OCI-LY1 (cell line): ENCODE measurements at regions not wholly inside any gene's neighbourhood (a gene's known extent, or its start where the extent isn't known, plus 50 kb on each side); places are given as distances from the start of the nearest gene placed in this dataset.

Experiments used
- H2AFZ ChIP-seq: fragments of 200-600 bp; sonication (generic), shearing (Covaris generic); 2 replicates; pipeline ENCODE4 v1.6.0; 2014; ENCODE audit warnings: antibody characterized with exemption, mild to moderate bottlenecking, low read length
- H3F3A ChIP-seq: fragments of 200-600 bp; sonication (generic), shearing (Covaris generic); 2 replicates; pipeline ENCODE4 v1.6.0; 2014; ENCODE audit warnings: mild to moderate bottlenecking, antibody characterized with exemption, low read length, moderate library complexity; ENCODE audit not compliant: insufficient read depth
- H3K27ac ChIP-seq: fragments of 200-600 bp; sonication (generic); 2 replicates; pipeline ENCODE4 v1.5.1; 2014; ENCODE audit warnings: low read length, mixed run types, mild to moderate bottlenecking, low read depth; ENCODE audit not compliant: poor library complexity, severe bottlenecking
- H3K27me3 ChIP-seq: fragments of 200-600 bp; sonication (generic); 2 replicates; pipeline ENCODE4 v1.6.0; 2014; ENCODE audit warnings: antibody characterized with exemption, mild to moderate bottlenecking, low read length, moderate library complexity; ENCODE audit not compliant: insufficient read depth
- H3K36me3 ChIP-seq: fragments of 200-600 bp; sonication (generic); 2 replicates; pipeline ENCODE4 v1.6.1; 2014; ENCODE audit warnings: mild to moderate bottlenecking, antibody characterized with exemption, low read length, moderate library complexity, mixed read lengths; ENCODE audit not compliant: insufficient read depth
- H3K4me1 ChIP-seq: fragments of 200-600 bp; sonication (generic); 2 replicates; pipeline ENCODE4 v1.5.1; 2014; ENCODE audit warnings: mild to moderate bottlenecking, low read length, moderate library complexity; ENCODE audit not compliant: insufficient read depth, severe bottlenecking
- H3K4me2 ChIP-seq: fragments of 200-600 bp; sonication (generic), shearing (Covaris generic); 2 replicates; pipeline ENCODE4 v1.6.1; 2014; ENCODE audit warnings: low read length
- H3K4me3 ChIP-seq: fragments of 200-600 bp; sonication (generic); 2 replicates; pipeline ENCODE4 v1.5.1; 2014; ENCODE audit warnings: low read length, low read depth, mild to moderate bottlenecking, mixed read lengths; ENCODE audit not compliant: poor library complexity, severe bottlenecking
- H3K79me2 ChIP-seq: fragments of 200-600 bp; shearing (Covaris generic); 2 replicates; pipeline ENCODE4 v1.6.1; 2016; ENCODE audit warnings: mixed run types, low read length, mixed read lengths; ENCODE audit not compliant: insufficient read depth
- H3K9ac ChIP-seq: fragments of 200-600 bp; sonication (generic), shearing (Covaris generic); 2 replicates; pipeline ENCODE4 v1.6.1; 2014; ENCODE audit warnings: mild to moderate bottlenecking, low read length, mixed read lengths
- H3K9me2 ChIP-seq: fragments of 200-600 bp; sonication (generic), shearing (Covaris generic); 2 replicates; pipeline ENCODE4 v1.6.1; 2014; ENCODE audit warnings: low read depth, mild to moderate bottlenecking, low read length, mixed read lengths
- H3K9me3 ChIP-seq: fragments of 200-600 bp; shearing (Covaris generic); 2 replicates; pipeline ENCODE4 v1.6.1; 2014; ENCODE audit warnings: low read length, mixed read lengths
- H4K20me1 ChIP-seq: fragments of 200-600 bp; sonication (generic), shearing (Covaris generic); 2 replicates; pipeline ENCODE4 v1.6.0; 2016; ENCODE audit warnings: mild to moderate bottlenecking, low read length; ENCODE audit not compliant: insufficient read depth
- EZH2 ChIP-seq: fragments of 200-600 bp; sonication (generic), shearing (Covaris generic); IDR thresholded peaks from 2 replicates; pipeline ENCODE4 v1.8.0; 2017; ENCODE audit warnings: borderline replicate concordance, mixed run types, mild to moderate bottlenecking, antibody characterized with exemption, low read length, moderate library complexity, mixed read lengths
- TF ChIP-seq, protein P1 (sequence below): fragments of 200-600 bp; sonication (generic), shearing (Covaris generic); IDR thresholded peaks from 2 replicates; pipeline ENCODE4 v1.5.1; 2017; ENCODE audit warnings: mild to moderate bottlenecking, antibody characterized with exemption, low read length, moderate library complexity, mixed read lengths

- no peak overlapping the region for H3K4me3 ChIP-seq
- H2AFZ ChIP-seq = no peak overlapping the region
- no peaks in the 10 kb centered on the region for H3K36me3 ChIP-seq
- no peaks in the 10 kb centered on the region for H3K9me2 ChIP-seq
- H3K4me1 ChIP-seq = no peaks in the 10 kb centered on the region
- H3K27me3 ChIP-seq = no peaks in the 10 kb centered on the region
- H3K9ac ChIP-seq = no peak overlapping the region
- H4K20me1 ChIP-seq = no peaks in the 10 kb centered on the region
- no peaks in the 10 kb centered on the region for H3K79me2 ChIP-seq
- no peak overlapping the region for H3K4me2 ChIP-seq
- no peaks in the 10 kb centered on the region for H3F3A ChIP-seq
- no peak for TF ChIP-seq EZH2
- TF ChIP-seq, protein P1, sequence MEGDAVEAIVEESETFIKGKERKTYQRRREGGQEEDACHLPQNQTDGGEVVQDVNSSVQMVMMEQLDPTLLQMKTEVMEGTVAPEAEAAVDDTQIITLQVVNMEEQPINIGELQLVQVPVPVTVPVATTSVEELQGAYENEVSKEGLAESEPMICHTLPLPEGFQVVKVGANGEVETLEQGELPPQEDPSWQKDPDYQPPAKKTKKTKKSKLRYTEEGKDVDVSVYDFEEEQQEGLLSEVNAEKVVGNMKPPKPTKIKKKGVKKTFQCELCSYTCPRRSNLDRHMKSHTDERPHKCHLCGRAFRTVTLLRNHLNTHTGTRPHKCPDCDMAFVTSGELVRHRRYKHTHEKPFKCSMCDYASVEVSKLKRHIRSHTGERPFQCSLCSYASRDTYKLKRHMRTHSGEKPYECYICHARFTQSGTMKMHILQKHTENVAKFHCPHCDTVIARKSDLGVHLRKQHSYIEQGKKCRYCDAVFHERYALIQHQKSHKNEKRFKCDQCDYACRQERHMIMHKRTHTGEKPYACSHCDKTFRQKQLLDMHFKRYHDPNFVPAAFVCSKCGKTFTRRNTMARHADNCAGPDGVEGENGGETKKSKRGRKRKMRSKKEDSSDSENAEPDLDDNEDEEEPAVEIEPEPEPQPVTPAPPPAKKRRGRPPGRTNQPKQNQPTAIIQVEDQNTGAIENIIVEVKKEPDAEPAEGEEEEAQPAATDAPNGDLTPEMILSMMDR = no peak
- no peaks in the 10 kb centered on the region for H3K9me3 ChIP-seq
- H3K27ac ChIP-seq = no peak overlapping the region
These were observed 104.4 kb downstream of the RPL22L1 start for GRCh38 chr3:170765419-170766078.

GRCh38 chr3:170764017-170764416, 106.0 kb downstream of the RPL22L1 start:
- Histone ChIP-seq H3K27me3 (no peaks in the 10 kb centered on the region; the same call in 1 of the 2 replicates), H3K36me3 (no peaks in the 10 kb centered on the region), H3K4me1 (no peaks in the 10 kb centered on the region), H3K4me3 (no peak overlapping the region), H3K4me2 (no peak overlapping the region), H3K9ac (no peak overlapping the region), H4K20me1 (no peaks in the 10 kb centered on the region), H3K9me3 (no peaks in the 10 kb centered on the region), H3K27ac (no peak overlapping the region), H3F3A (no peaks in the 10 kb centered on the region), H3K79me2 (no peaks in the 10 kb centered on the region), H2AFZ (no peak overlapping the region), H3K9me2 (no peaks in the 10 kb centered on the region)
- no peak for TF ChIP-seq EZH2
- TF ChIP-seq, protein P1 = no peak

- Histone ChIP-seq H3K27me3 (no peaks in the 10 kb centered on the region; the same call in 1 of the 2 replicates), H3K27ac (no peak overlapping the region), H2AFZ (no peak overlapping the region), H3K36me3 (no peaks in the 10 kb centered on the region), H3K9me3 (no peaks in the 10 kb centered on the region), H3K9me2 (no peaks in the 10 kb centered on the region), H3K4me2 (no peak overlapping the region), H3K79me2 (no peaks in the 10 kb centered on the region), H3K4me1 (no peaks in the 10 kb centered on the region), H3F3A (no peaks in the 10 kb centered on the region), H4K20me1 (no peaks in the 10 kb centered on the region), H3K9ac (no peak overlapping the region), H3K4me3 (no peak overlapping the region)
- TF ChIP-seq, protein P1 = no peak
- no peak for TF ChIP-seq EZH2
These were observed 107.9 kb downstream of the RPL22L1 start for GRCh38 chr3:170762064-170762463.
